ENCODE measurements at regions not wholly inside any gene's neighbourhood (a gene's known extent, or its start where the extent isn't known, plus 50 kb on each side); places are given as distances from the start of the nearest gene placed in this dataset.

DNA sequence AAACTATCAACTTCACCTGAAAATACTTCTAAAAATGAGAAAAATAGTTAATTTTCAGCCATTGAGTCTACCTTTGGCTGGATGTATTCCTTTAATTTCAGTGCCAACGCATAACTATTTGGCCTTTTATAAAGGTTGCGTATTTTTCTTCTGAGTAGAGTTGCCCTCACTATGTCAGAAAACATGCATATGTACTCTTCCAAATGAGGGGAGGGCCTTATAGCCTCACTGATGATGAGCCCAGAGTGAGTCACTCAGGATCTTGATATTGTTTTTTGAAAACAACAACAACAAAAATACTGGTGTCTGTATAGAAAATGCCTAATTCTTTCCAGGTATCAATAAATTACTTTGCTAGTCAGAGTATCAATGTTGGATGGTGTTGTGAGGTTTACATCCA lies 349.3 kb downstream of the FBXO8 start:
- H3K4me1 ChIP-seq (ENCODE audit: control insufficient read depth, insufficient read depth, low read length), result peaks cover 4% of the 10 kb centered on the region
- no CpG with 5 or more reads among the region's 2 CpGs for WGBS (ENCODE audit: insufficient coverage, insufficient read length)
- DNase-seq (ENCODE audit: low read depth, low spot score), result no peak
- H3K9me3 ChIP-seq (ENCODE audit: control insufficient read depth, insufficient read depth, low read length), result no peaks in the 10 kb centered on the region
- no peaks in the 10 kb centered on the region for H3K36me3 ChIP-seq (ENCODE audit: control insufficient read depth, insufficient read depth, low read length)
- no peaks in the 10 kb centered on the region for H3K27me3 ChIP-seq (ENCODE audit: control insufficient read depth, insufficient read depth, low read length)
- H3K27ac ChIP-seq (ENCODE audit: low read length), result no peak overlapping the region
- H3K4me3 ChIP-seq (ENCODE audit: low read length), result no peak overlapping the region

DNA sequence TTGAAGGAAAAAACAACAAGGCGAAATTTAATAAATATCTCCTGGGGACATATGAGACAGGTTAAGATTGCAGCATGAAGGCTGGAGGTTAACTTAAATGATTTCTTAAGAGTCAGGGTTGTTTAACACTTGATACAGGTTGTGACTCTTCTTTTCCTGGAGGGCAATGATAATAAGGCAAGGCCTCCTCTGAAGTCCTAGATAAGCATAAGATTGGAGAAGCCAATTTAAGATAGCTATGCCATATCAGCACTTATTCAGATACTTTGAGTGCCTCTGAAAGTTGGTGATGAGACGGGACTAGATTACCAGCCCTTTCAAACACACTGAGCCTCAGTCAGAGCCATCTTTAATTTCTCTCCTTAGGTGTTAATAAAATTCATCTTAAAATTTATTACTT lies 350.8 kb downstream of the FBXO8 start:
- Histone ChIP-seq H3K27me3 (ENCODE audit: control insufficient read depth, insufficient read depth, low read length) (no peaks in the 10 kb centered on the region), H3K4me3 (ENCODE audit: low read length) (no peak overlapping the region), H3K9me3 (ENCODE audit: control insufficient read depth, insufficient read depth, low read length) (no peaks in the 10 kb centered on the region), H3K36me3 (ENCODE audit: control insufficient read depth, insufficient read depth, low read length) (no peaks in the 10 kb centered on the region), H3K4me1 (ENCODE audit: control insufficient read depth, insufficient read depth, low read length) (peaks cover 4% of the 10 kb centered on the region), H3K27ac (ENCODE audit: low read length) (no peak overlapping the region)
- no peak for DNase-seq (ENCODE audit: low read depth, low spot score)
- WGBS (ENCODE audit: insufficient coverage, insufficient read length), result no CpG with 5 or more reads among the region's 2 CpGs

DNA sequence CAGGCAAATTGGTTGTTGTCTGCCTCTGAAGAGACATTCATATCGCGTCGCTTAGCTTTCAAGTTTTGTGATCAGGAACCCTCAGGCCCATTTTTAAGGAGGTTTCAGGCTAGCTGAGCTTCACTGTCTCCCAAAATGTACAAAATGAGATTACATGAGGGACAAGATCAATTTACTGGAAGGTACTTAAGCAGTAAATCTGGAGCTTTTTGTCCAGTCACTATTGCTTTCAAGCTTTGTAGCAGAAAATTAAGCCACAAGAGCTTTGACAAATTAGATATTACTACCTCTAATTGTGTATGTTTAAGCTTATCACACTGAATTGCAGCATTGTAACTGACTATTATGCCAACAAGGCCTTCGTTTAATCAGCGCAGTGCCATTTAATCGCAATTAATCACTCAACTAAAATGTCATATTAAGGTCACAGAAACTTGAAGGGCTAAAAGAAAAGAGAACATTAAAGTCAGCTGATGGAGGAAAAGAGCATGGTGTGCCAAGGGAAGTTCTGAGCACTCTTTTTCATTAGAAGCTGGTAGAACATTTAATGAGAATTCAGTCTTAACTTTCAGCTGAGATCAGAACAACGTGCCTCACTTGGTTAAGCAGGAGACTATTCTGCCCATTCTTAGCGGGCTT lies 353.0 kb downstream of the FBXO8 start:
- Histone ChIP-seq H3K4me3 (ENCODE audit: low read length) (no peak overlapping the region), H3K9me3 (ENCODE audit: control insufficient read depth, insufficient read depth, low read length) (no peaks in the 10 kb centered on the region), H3K27me3 (ENCODE audit: control insufficient read depth, insufficient read depth, low read length) (no peaks in the 10 kb centered on the region), H3K4me1 (ENCODE audit: control insufficient read depth, insufficient read depth, low read length) (no peaks in the 10 kb centered on the region), H3K27ac (ENCODE audit: low read length) (no peak overlapping the region), H3K36me3 (ENCODE audit: control insufficient read depth, insufficient read depth, low read length) (no peaks in the 10 kb centered on the region)
- no peak for DNase-seq (ENCODE audit: low read depth, low spot score)
- WGBS (ENCODE audit: insufficient coverage, insufficient read length), result no CpG with 5 or more reads among the region's 8 CpGs

DNA sequence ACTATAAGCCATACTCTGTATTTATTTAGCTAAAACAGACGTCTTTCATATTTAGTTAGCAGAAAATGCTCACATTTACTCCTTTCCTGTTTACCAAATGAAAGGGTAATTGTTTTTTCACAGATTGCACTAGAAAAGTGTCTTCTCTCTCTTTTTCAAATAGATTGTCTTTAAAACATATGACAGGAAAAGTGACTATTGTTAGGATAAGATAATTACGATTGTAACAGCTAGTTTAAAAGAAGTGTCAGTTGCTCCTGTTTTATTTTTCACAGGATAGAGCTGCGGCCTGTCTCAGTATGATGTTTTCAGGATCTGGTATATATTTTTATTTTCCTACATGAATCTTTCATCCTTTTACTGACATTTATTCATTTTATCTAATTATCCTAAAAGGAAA lies 353.5 kb downstream of the FBXO8 start:
- Histone ChIP-seq H3K27me3 (ENCODE audit: control insufficient read depth, insufficient read depth, low read length) (no peaks in the 10 kb centered on the region), H3K27ac (ENCODE audit: low read length) (no peak overlapping the region), H3K36me3 (ENCODE audit: control insufficient read depth, insufficient read depth, low read length) (no peaks in the 10 kb centered on the region), H3K4me3 (ENCODE audit: low read length) (no peak overlapping the region), H3K4me1 (ENCODE audit: control insufficient read depth, insufficient read depth, low read length) (no peaks in the 10 kb centered on the region), H3K9me3 (ENCODE audit: control insufficient read depth, insufficient read depth, low read length) (no peaks in the 10 kb centered on the region)
- WGBS (ENCODE audit: insufficient coverage, insufficient read length), result no CpG with 5 or more reads among the region's 3 CpGs
- DNase-seq (ENCODE audit: low read depth, low spot score), result no peak

DNA sequence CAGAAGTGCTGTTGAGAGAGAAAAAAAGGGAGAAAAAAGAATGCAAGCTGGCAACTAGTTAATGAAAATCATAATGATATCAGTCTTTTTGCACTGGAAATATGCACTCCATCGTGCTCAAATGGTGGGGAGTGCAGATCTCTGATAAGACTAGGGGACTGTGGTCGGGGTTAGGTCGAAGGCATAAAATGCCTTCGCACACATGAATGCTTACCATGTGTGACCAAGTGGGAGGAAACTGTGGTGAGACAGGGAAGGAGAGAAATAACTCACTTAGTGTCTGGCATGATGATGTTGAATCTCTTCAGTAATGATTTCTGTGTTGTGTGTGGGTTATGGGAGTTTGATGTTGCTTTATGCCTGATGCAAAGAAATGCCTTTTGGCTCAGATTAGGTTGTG lies 358.9 kb downstream of the FBXO8 start:
- H3K27me3 ChIP-seq (ENCODE audit: control insufficient read depth, insufficient read depth, low read length), result no peaks in the 10 kb centered on the region
- H3K4me1 ChIP-seq (ENCODE audit: control insufficient read depth, insufficient read depth, low read length), result no peaks in the 10 kb centered on the region
- H3K36me3 ChIP-seq (ENCODE audit: control insufficient read depth, insufficient read depth, low read length), result no peaks in the 10 kb centered on the region
- no peak overlapping the region for H3K4me3 ChIP-seq (ENCODE audit: low read length)
- whole genome bisulfite sequencing (ENCODE audit: insufficient coverage, insufficient read length), result no CpG with 5 or more reads among the region's 4 CpGs
- no peak for DNase-seq (ENCODE audit: low read depth, low spot score)
- no peaks in the 10 kb centered on the region for H3K9me3 ChIP-seq (ENCODE audit: control insufficient read depth, insufficient read depth, low read length)
- no peak overlapping the region for H3K27ac ChIP-seq (ENCODE audit: low read length)

DNA sequence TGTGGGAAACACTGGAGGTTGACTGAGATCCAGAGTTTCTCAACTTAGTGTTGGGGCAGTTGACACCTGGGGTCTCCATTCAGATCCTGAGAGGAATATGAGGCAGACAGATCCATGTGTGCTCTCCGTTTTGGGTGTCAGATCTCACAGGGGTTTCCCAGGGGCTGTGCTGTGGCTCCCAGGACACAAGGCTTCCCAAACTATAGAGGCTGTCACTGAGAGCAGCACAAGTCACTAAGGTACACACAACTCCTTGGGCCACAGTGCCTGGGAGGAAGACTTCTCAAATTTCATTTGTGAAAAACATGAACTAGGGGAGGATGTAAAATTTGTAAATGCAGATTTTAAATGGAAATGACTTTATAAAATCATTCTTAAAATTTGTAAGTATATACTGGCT lies 363.6 kb downstream of the FBXO8 start:
- no peak for DNase-seq (ENCODE audit: low read depth, low spot score)
- Histone ChIP-seq H3K9me3 (ENCODE audit: control insufficient read depth, insufficient read depth, low read length) (no peaks in the 10 kb centered on the region), H3K27me3 (ENCODE audit: control insufficient read depth, insufficient read depth, low read length) (no peaks in the 10 kb centered on the region), H3K4me3 (ENCODE audit: low read length) (no peak overlapping the region), H3K4me1 (ENCODE audit: control insufficient read depth, insufficient read depth, low read length) (no peaks in the 10 kb centered on the region), H3K36me3 (ENCODE audit: control insufficient read depth, insufficient read depth, low read length) (no peaks in the 10 kb centered on the region), H3K27ac (ENCODE audit: low read length) (no peak overlapping the region)
- no CpG with 5 or more reads among the region's 1 CpG for WGBS (ENCODE audit: insufficient coverage, insufficient read length)

DNA sequence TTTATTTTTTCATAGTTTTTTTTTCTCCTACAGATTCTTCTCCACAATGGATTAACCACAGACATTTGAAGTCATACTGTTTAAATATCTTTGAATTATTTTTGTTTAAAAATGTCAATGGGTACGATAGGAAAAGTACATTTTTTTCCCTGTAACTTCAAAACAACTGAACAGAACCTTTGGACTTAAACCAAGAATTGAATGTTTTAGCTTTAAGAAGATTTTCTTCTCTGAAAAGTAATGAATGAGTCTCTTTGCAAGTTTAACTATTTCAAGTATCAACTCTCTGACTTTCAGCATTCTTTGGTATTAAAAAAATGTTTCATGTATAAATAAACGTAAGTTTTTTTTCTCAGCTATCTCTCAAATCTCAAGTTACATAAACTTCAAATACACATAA lies 364.3 kb downstream of the FBXO8 start:
- Histone ChIP-seq H3K4me1 (ENCODE audit: control insufficient read depth, insufficient read depth, low read length) (no peaks in the 10 kb centered on the region), H3K4me3 (ENCODE audit: low read length) (no peak overlapping the region), H3K27ac (ENCODE audit: low read length) (no peak overlapping the region), H3K27me3 (ENCODE audit: control insufficient read depth, insufficient read depth, low read length) (no peaks in the 10 kb centered on the region), H3K36me3 (ENCODE audit: control insufficient read depth, insufficient read depth, low read length) (no peaks in the 10 kb centered on the region), H3K9me3 (ENCODE audit: control insufficient read depth, insufficient read depth, low read length) (no peaks in the 10 kb centered on the region)
- no CpG with 5 or more reads among the region's 2 CpGs for WGBS (ENCODE audit: insufficient coverage, insufficient read length)
- no peak for DNase-seq (ENCODE audit: low read depth, low spot score)

DNA sequence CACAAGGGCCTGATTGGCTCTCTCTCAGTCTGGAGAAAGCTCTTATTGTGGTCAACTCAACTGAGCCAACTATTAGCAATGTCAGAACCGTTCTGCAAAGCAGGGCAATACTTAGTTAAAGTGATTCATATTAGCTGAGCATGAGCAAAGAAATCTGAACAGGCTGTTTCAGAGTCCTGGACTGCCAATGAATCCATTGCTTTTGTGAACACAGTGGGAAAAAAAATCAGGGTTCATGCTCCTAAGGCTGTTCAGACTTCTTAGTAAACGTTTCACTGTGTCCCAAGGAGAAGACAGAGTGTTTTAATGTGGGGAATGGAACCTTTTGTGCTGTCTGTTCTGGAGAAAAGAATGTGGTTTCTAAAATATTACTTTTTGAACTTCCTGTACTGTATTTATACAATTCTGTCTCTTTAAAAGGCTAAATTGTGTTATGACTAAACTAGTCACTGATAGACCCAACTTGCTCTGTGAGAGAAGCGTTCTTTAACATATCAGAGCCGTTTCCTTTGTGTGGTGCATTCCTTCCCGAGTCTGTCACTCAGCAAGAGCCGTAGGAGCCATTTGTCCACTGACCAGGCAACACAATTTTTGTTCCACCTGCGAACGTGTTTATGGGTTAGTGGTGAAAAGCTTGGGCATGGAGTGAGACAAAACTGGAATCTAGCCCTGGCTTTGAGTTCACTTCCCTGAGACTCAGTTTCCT lies 366.1 kb downstream of the FBXO8 start:
- Histone ChIP-seq H3K27me3 (ENCODE audit: control insufficient read depth, insufficient read depth, low read length) (no peaks in the 10 kb centered on the region), H3K4me1 (ENCODE audit: control insufficient read depth, insufficient read depth, low read length) (no peaks in the 10 kb centered on the region)

DNA sequence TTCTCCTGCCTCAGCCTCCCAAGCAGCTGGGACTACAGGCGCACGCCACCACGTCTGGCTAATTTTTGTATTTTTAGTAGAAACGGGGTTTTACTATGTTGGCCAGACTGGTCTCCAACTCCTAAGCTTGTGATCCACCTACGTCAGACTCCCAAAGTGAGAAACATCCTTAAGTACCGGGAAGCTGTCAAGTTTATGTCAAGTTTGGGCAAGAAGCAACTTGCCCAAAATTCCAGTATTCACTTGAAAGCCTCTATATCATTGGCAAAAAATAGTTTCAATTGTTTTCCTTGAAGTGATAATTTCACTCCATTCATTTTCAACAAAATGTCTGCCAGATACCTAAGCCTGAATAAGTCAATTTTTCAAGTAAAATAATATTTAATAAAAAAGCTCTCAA lies 370.0 kb downstream of the FBXO8 start:
- Histone ChIP-seq H3K27me3 (ENCODE audit: control insufficient read depth, insufficient read depth, low read length) (no peaks in the 10 kb centered on the region), H3K27ac (ENCODE audit: low read length) (no peak overlapping the region), H3K4me1 (ENCODE audit: control insufficient read depth, insufficient read depth, low read length) (no peaks in the 10 kb centered on the region), H3K4me3 (ENCODE audit: low read length) (no peak overlapping the region), H3K36me3 (ENCODE audit: control insufficient read depth, insufficient read depth, low read length) (no peaks in the 10 kb centered on the region), H3K9me3 (ENCODE audit: control insufficient read depth, insufficient read depth, low read length) (no peaks in the 10 kb centered on the region)
- no CpG with 5 or more reads among the region's 6 CpGs for WGBS (ENCODE audit: insufficient coverage, insufficient read length)
- DNase-seq (ENCODE audit: low read depth, low spot score), result no peak

More for the DNA sequence above, 366.1 kb downstream of the FBXO8 start:
- H3K4me3 ChIP-seq (ENCODE audit: low read length), result no peak overlapping the region
- no peaks in the 10 kb centered on the region for H3K36me3 ChIP-seq (ENCODE audit: control insufficient read depth, insufficient read depth, low read length)
- WGBS (ENCODE audit: insufficient coverage, insufficient read length), result no CpG with 5 or more reads among the region's 8 CpGs
- H3K27ac ChIP-seq (ENCODE audit: low read length), result no peak overlapping the region
- DNase-seq (ENCODE audit: low read depth, low spot score), result no peak
- no peaks in the 10 kb centered on the region for H3K9me3 ChIP-seq (ENCODE audit: control insufficient read depth, insufficient read depth, low read length)

DNA sequence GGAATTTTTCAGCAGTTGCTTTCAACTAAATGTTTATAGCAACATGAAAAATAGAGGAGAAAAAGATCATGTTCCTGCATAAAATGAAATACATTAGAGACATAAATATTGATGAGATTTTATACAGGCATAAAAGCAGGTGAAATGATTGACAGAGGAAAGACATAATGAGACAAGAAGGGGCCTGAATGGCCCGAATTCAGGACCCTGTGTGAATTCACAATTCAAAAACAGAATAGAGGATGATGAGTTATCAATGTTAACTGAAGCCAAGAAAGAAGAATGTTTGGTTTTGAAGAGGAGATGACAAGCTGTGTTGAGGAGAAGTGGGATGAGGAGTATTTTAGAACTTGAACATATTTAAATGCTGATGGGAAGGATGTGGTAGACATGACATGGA lies 371.1 kb downstream of the FBXO8 start:
- H3K9me3 ChIP-seq (ENCODE audit: control insufficient read depth, insufficient read depth, low read length), result no peaks in the 10 kb centered on the region
- no CpG with 5 or more reads among the region's 1 CpG for WGBS (ENCODE audit: insufficient coverage, insufficient read length)
- no peaks in the 10 kb centered on the region for H3K4me1 ChIP-seq (ENCODE audit: control insufficient read depth, insufficient read depth, low read length)
- no peak overlapping the region for H3K4me3 ChIP-seq (ENCODE audit: low read length)
- no peaks in the 10 kb centered on the region for H3K36me3 ChIP-seq (ENCODE audit: control insufficient read depth, insufficient read depth, low read length)
- no peak overlapping the region for H3K27ac ChIP-seq (ENCODE audit: low read length)
- no peak for DNase-seq (ENCODE audit: low read depth, low spot score)
- no peaks in the 10 kb centered on the region for H3K27me3 ChIP-seq (ENCODE audit: control insufficient read depth, insufficient read depth, low read length)

DNA sequence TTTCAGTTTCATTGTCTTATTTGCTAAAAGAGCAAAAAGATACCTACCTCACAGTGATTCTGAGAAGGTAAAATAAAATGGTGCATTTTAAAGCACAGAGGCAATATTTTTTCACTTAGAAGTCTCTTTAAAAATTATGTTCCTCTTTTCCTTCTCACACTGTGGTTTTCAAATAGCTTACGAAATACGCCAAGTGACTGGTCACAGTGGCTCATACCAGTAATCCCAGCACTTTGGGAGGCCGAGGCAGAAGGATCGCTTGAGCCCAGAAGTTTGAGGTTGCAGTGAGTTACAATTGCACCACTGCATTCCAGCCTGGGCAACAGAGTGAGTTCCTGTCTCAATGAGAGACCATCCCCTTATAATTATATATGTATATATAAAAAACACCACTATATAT lies 372.6 kb downstream of the FBXO8 start:
- H3K9me3 ChIP-seq (ENCODE audit: control insufficient read depth, insufficient read depth, low read length), result no peaks in the 10 kb centered on the region
- no peak for DNase-seq (ENCODE audit: low read depth, low spot score)
- no peak overlapping the region for H3K4me3 ChIP-seq (ENCODE audit: low read length)
- H3K36me3 ChIP-seq (ENCODE audit: control insufficient read depth, insufficient read depth, low read length), result no peaks in the 10 kb centered on the region
- H3K27ac ChIP-seq (ENCODE audit: low read length), result no peak overlapping the region
- no CpG with 5 or more reads among the region's 4 CpGs for WGBS (ENCODE audit: insufficient coverage, insufficient read length)
- H3K4me1 ChIP-seq (ENCODE audit: control insufficient read depth, insufficient read depth, low read length), result no peaks in the 10 kb centered on the region
- H3K27me3 ChIP-seq (ENCODE audit: control insufficient read depth, insufficient read depth, low read length), result no peaks in the 10 kb centered on the region

All from iPS DF 6.9 (cell line).